GM23338 (cell line): ENCODE measurements at regions not wholly inside any gene's neighbourhood (a gene's known extent, or its start where the extent isn't known, plus 50 kb on each side); places are given as distances from the start of the nearest gene placed in this dataset.

Source experiments
- ATAC-seq: fragments of 200-7000 bp; cut with Tn5 transposase; 3 replicates; pipeline ENCODE4 v1.9.1; 2020
- DNase-seq: peaks from one replicate; pipeline ENCODE4 v3.0.0-alpha.2; 2015; ENCODE audit warnings: low spot score
- H2AFZ ChIP-seq: fragments of 200-600 bp; sonication (generic); 2 replicates; pipeline ENCODE4 v1.8.0; 2016; ENCODE audit warnings: antibody characterized with exemption, mild to moderate bottlenecking, moderate library complexity
- H3F3A ChIP-seq: fragments of 200-600 bp; sonication (generic); replicated peaks from 2 replicates; pipeline ENCODE4 v1.8.0; 2017; ENCODE audit warnings: antibody characterized with exemption, mixed run types, low read depth
- H3K27ac ChIP-seq: fragments of 200-600 bp; sonication (generic); 2 replicates; pipeline ENCODE4 v1.6.1; 2016; ENCODE audit warnings: low read depth
- H3K27me3 ChIP-seq: fragments of 200-600 bp; sonication (generic); 2 replicates; pipeline ENCODE4 v1.8.0; 2016; ENCODE audit warnings: mild to moderate bottlenecking, mixed run types, moderate library complexity; ENCODE audit not compliant: insufficient read depth
- H3K36me3 ChIP-seq: fragments of 200-600 bp; sonication (generic); 2 replicates; pipeline ENCODE4 v1.8.0; 2016; ENCODE audit warnings: mild to moderate bottlenecking; ENCODE audit not compliant: insufficient read depth
- H3K4me1 ChIP-seq: fragments of 200-600 bp; sonication (generic); 2 replicates; pipeline ENCODE4 v1.8.0; 2016; ENCODE audit warnings: mild to moderate bottlenecking, moderate library complexity; ENCODE audit not compliant: insufficient read depth
- H3K4me2 ChIP-seq: fragments of 200-600 bp; sonication (generic); 2 replicates; pipeline ENCODE4 v1.7.1; 2017; ENCODE audit warnings: mixed run types
- H3K4me3 ChIP-seq: fragments of 200-600 bp; sonication (generic); 2 replicates; pipeline ENCODE4 v1.6.1; 2016; ENCODE audit warnings: mixed run types
- H3K79me2 ChIP-seq: fragments of 200-600 bp; sonication (generic); replicated peaks from 2 replicates; pipeline ENCODE4 v1.8.0; 2017; ENCODE audit warnings: mild to moderate bottlenecking; ENCODE audit not compliant: insufficient read depth
- H3K9me2 ChIP-seq: fragments of 200-600 bp; sonication (generic); 2 replicates; pipeline ENCODE4 v1.8.0; 2017; ENCODE audit not compliant: insufficient read depth
- H4K20me1 ChIP-seq: fragments of 200-600 bp; sonication (generic); replicated peaks from 2 replicates; pipeline ENCODE4 v1.8.0; 2017; ENCODE audit warnings: mild to moderate bottlenecking; ENCODE audit not compliant: insufficient read depth
- H3K27ac Mint-ChIP-seq: 2 replicates; pipeline ENCODE4 v1.8.0; 2020; ENCODE audit warnings: inconsistent platforms, mild to moderate bottlenecking, moderate library complexity, mixed read lengths
- H3K27me3 Mint-ChIP-seq: 3 replicates; pipeline ENCODE4 v1.8.0; 2022; ENCODE audit warnings: low read depth, mild to moderate bottlenecking, moderate library complexity, mixed read lengths, inconsistent platforms; ENCODE audit not compliant: insufficient read depth, poor library complexity
- H3K36me3 Mint-ChIP-seq: 3 replicates; pipeline ENCODE4 v1.8.0; 2021; ENCODE audit warnings: low read depth, mild to moderate bottlenecking, inconsistent platforms, moderate library complexity, mixed read lengths
- H3K4me1 Mint-ChIP-seq: 3 replicates; pipeline ENCODE4 v1.8.0; 2020; ENCODE audit warnings: mild to moderate bottlenecking, inconsistent platforms, mixed read lengths
- H3K4me3 Mint-ChIP-seq: 3 replicates; pipeline ENCODE4 v1.8.0; 2021; ENCODE audit warnings: moderate library complexity, mild to moderate bottlenecking, inconsistent platforms, mixed read lengths
- H3K9me3 Mint-ChIP-seq: 3 replicates; pipeline ENCODE4 v1.8.0; 2020; ENCODE audit warnings: moderate library complexity, mild to moderate bottlenecking, inconsistent platforms, mixed read lengths
- CTCF ChIP-seq, 2 experiments: fragments of 200-600 bp in 1 of 2; sonication (generic) in 1 of 2; conservative IDR thresholded peaks; 2 replicates each; pipeline versions ENCODE4 v1.5.1 to v1.6.1; 2016 to 2017; ENCODE audit warnings: antibody characterized with exemption in 2 of 2, low read depth in 2 of 2, mild to moderate bottlenecking in 2 of 2, moderate library complexity in 1 of 2
- ETS1 ChIP-seq: IDR thresholded peaks from 2 replicates; pipeline ENCODE4 v1.6.1; 2016; ENCODE audit warnings: antibody characterized with exemption
- EZH2phosphoT487 ChIP-seq: fragments of 200-600 bp; sonication (generic); IDR thresholded peaks from one replicate; pipeline ENCODE4 v1.8.1; 2018; ENCODE audit warnings: antibody characterized with exemption; ENCODE audit not compliant: unreplicated experiment
- JUNB ChIP-seq: IDR thresholded peaks from one replicate; pipeline ENCODE4 v1.6.1; 2016; ENCODE audit warnings: antibody characterized with exemption; ENCODE audit not compliant: unreplicated experiment
- ZNF114 ChIP-seq: fragments of 250-450 bp; sonication (Bioruptor Pico); IDR thresholded peaks from 2 replicates; pipeline ENCODE4 v1.5.0; 2020; ENCODE audit warnings: mild to moderate bottlenecking, moderate library complexity
- ZNF331 ChIP-seq: fragments of 250-450 bp; sonication (Bioruptor Pico); IDR thresholded peaks from 2 replicates; pipeline ENCODE4 v1.5.0; 2020; ENCODE audit warnings: low read depth, mild to moderate bottlenecking, moderate library complexity

- TF ChIP-seq ETS1 (no peak), ZNF331 (CRISPR knock-in tag) (no peak), CTCF (conservative IDR thresholded peaks at IDR 0.05; ENCODE audit: low read depth in 2 of 2) (no peak), EZH2phosphoT487 (no peak), JUNB (no peak), ZNF114 (CRISPR knock-in tag) (no peak)
Measured at GRCh38 chr2:172169611-172170010, 66.9 kb upstream of the DLX2 start (continued).

GRCh38 chr2:172172513-172173173 is 69.9 kb upstream of the DLX2 start:
- H3K4me3 Mint-ChIP-seq = peak overlapping the region; percentile 63
- no peaks in the 10 kb centered on the region for H3K36me3 Mint-ChIP-seq
- no peak overlapping the region for H3K27ac Mint-ChIP-seq
- H3K9me2 ChIP-seq = 0 out of 2 replicates have a peak, but pooled peaks cover 5% of the 10 kb centered on the region
- no peaks in the 10 kb centered on the region for H3K36me3 ChIP-seq
- H3K4me1 ChIP-seq = peaks cover 14% of the 10 kb centered on the region
- ATAC-seq = peak; percentile 98
- TF ChIP-seq CTCF (conservative IDR thresholded peaks at IDR 0.05; ENCODE audit: low read depth in 2 of 2) = peak; percentile 66 to 92
- no peak for TF ChIP-seq JUNB
- peaks cover 10% of the 10 kb centered on the region for H3K27me3 Mint-ChIP-seq
- H3K4me3 ChIP-seq = peak overlapping the region; percentile 64
- H2AFZ ChIP-seq = peak overlapping the region; percentile 98
- no peaks in the 10 kb centered on the region for H3F3A ChIP-seq
- H3K9me3 Mint-ChIP-seq = peaks cover 5% of the 10 kb centered on the region; the same call in 2 of the 3 replicates
- no peaks in the 10 kb centered on the region for H3K79me2 ChIP-seq
- DNase-seq = peak; percentile 93
- peaks cover 4% of the 10 kb centered on the region; the same call in 1 of the 2 replicates for H3K27me3 ChIP-seq
- no peaks in the 10 kb centered on the region for H4K20me1 ChIP-seq
- peaks cover 18% of the 10 kb centered on the region for H3K4me1 Mint-ChIP-seq
- no peak overlapping the region for H3K27ac ChIP-seq
- H3K4me2 ChIP-seq = peak overlapping the region; percentile 87
